Progenitor cell of endocrine pancreas (in vitro differentiated cells): ENCODE measurements at regions not wholly inside any gene's neighbourhood (a gene's known extent, or its start where the extent isn't known, plus 50 kb on each side); places are given as distances from the start of the nearest gene placed in this dataset.

Experiments
- DNase-seq: peaks from one replicate; pipeline ENCODE4 v3.0.0; 2021; ENCODE audit warnings: low spot score; ENCODE audit not compliant: unreplicated experiment
- H3K27ac Mint-ChIP-seq: 2 replicates; pipeline ENCODE4 v1.8.0; 2021; ENCODE audit warnings: mild to moderate bottlenecking, moderate library complexity, mixed read lengths
- H3K27me3 Mint-ChIP-seq: 2 replicates; pipeline ENCODE4 v1.8.0; 2021; ENCODE audit warnings: mixed read lengths
- H3K36me3 Mint-ChIP-seq: 2 replicates; pipeline ENCODE4 v1.8.0; 2022; ENCODE audit warnings: mixed read lengths; ENCODE audit not compliant: insufficient read depth
- H3K4me1 Mint-ChIP-seq: 2 replicates; pipeline ENCODE4 v1.8.0; 2021; ENCODE audit warnings: low read depth, mixed read lengths
- H3K4me3 Mint-ChIP-seq: 2 replicates; pipeline ENCODE4 v1.8.0; 2021; ENCODE audit warnings: low read depth, mild to moderate bottlenecking, moderate library complexity, mixed read lengths
- H3K9me3 Mint-ChIP-seq: 2 replicates; pipeline ENCODE4 v1.8.0; 2021; ENCODE audit warnings: low read depth, mixed read lengths
- CTCF ChIP-seq: fragments of 200-600 bp; sonication (generic); IDR thresholded peaks from one replicate; pipeline ENCODE4 v1.5.0; 2021; ENCODE audit warnings: antibody characterized with exemption, mild to moderate bottlenecking; ENCODE audit not compliant: unreplicated experiment

- DNase-seq, result no peak
- no peak overlapping the region for H3K27ac Mint-ChIP-seq
- no peaks in the 10 kb centered on the region for H3K36me3 Mint-ChIP-seq
- H3K27me3 Mint-ChIP-seq, result peaks cover 13% of the 10 kb centered on the region
- H3K4me1 Mint-ChIP-seq, result peaks cover 26% of the 10 kb centered on the region
- no peaks in the 10 kb centered on the region for H3K9me3 Mint-ChIP-seq
- no peak for TF ChIP-seq CTCF
- no peak overlapping the region for H3K4me3 Mint-ChIP-seq
Observed at GRCh38 chr2:217045700-217046475, 186.0 kb upstream of the TNP1 start.

- Mint-ChIP-seq H3K36me3 (no peaks in the 10 kb centered on the region), H3K4me1 (peaks cover 4% of the 10 kb centered on the region), H3K9me3 (no peaks in the 10 kb centered on the region), H3K27ac (no peak overlapping the region), H3K27me3 (peaks cover 20% of the 10 kb centered on the region), H3K4me3 (no peak overlapping the region)
- no peak for DNase-seq
- TF ChIP-seq CTCF, result no peak
Observed at GRCh38 chr2:217040099-217040498, 180.2 kb upstream of the TNP1 start.

- H3K27me3 Mint-ChIP-seq, result peaks cover 23% of the 10 kb centered on the region
- no peak for DNase-seq
- no peak overlapping the region for H3K4me3 Mint-ChIP-seq
- no peaks in the 10 kb centered on the region for H3K9me3 Mint-ChIP-seq
- peaks cover 3% of the 10 kb centered on the region for H3K4me1 Mint-ChIP-seq
- H3K36me3 Mint-ChIP-seq, result no peaks in the 10 kb centered on the region
- no peak overlapping the region for H3K27ac Mint-ChIP-seq
- no peak for TF ChIP-seq CTCF
Observed at GRCh38 chr2:217038001-217038400, 178.1 kb upstream of the TNP1 start.

- no peak for TF ChIP-seq CTCF
- Mint-ChIP-seq H3K27me3 (peaks cover 23% of the 10 kb centered on the region), H3K27ac (no peak overlapping the region), H3K36me3 (no peaks in the 10 kb centered on the region), H3K4me3 (no peak overlapping the region), H3K4me1 (peaks cover 3% of the 10 kb centered on the region), H3K9me3 (no peaks in the 10 kb centered on the region)
- no peak for DNase-seq
Observed at GRCh38 chr2:217037353-217037752, 177.5 kb upstream of the TNP1 start.

- Mint-ChIP-seq H3K27ac (no peak overlapping the region), H3K36me3 (no peaks in the 10 kb centered on the region), H3K9me3 (no peaks in the 10 kb centered on the region), H3K4me1 (peaks cover 3% of the 10 kb centered on the region), H3K27me3 (peaks cover 18% of the 10 kb centered on the region), H3K4me3 (no peak overlapping the region)
- DNase-seq, result no peak
- no peak for TF ChIP-seq CTCF
Observed at GRCh38 chr2:217035967-217036366, 176.1 kb upstream of the TNP1 start.
